IMR-90 (cell line): ENCODE measurements at regions not wholly inside any gene's neighbourhood (a gene's known extent, or its start where the extent isn't known, plus 50 kb on each side); places are given as distances from the start of the nearest gene placed in this dataset.

Experiments used
- ATAC-seq: fragments of 200-7000 bp; cut with Tn5 transposase; 2 replicates; pipeline ENCODE4 v1.9.1; 2020; ENCODE audit warnings: low read depth, mild to moderate bottlenecking, moderate library complexity
- BruUV-seq: library from RNA; stranded (reverse); fragments of 400-500 nt; replicated peaks from 2 replicates; lab custom pipeline; 2021; lab: Mats Ljungman, UMichigan
- CTCF ChIA-PET: fragments of 300-600 bp; formaldehyde crosslinking; extraction: SDS; loops from one replicate; lab custom pipeline; 2021; ENCODE audit warnings: antibody characterized with exemption; lab: Yijun Ruan, JAX
- POLR2A ChIA-PET: fragments of 300-600 bp; sonication (Branson Sonifier 250); formaldehyde crosslinking; loops from one replicate; lab custom pipeline; 2022; ENCODE audit warnings: antibody characterized with exemption; ENCODE audit not compliant: unreplicated experiment; lab: Charles Lee
- DNase-seq: peaks from one replicate; pipeline ENCODE4 v3.0.0; 2013
- H2AFZ ChIP-seq: replicated peaks from 2 replicates; pipeline ENCODE3; 2013; ENCODE audit warnings: low read length, mild to moderate bottlenecking; ENCODE audit not compliant: poor library complexity
- H2AK5ac ChIP-seq: 2 replicates; pipeline ENCODE4 v1.6.1; 2013; ENCODE audit warnings: low read depth, low read length, inconsistent platforms
- H2AK9ac ChIP-seq: replicated peaks from 2 replicates; pipeline ENCODE3; 2013; ENCODE audit warnings: mild to moderate bottlenecking, low read depth, low read length, moderate library complexity; ENCODE audit not compliant: poor library complexity
- H2BK120ac ChIP-seq: 2 replicates; pipeline ENCODE4 v1.6.1; 2013; ENCODE audit warnings: low read depth, low read length, inconsistent platforms
- H2BK15ac ChIP-seq: 3 replicates; pipeline ENCODE4 v1.6.1; 2013; ENCODE audit warnings: low read depth, low read length, inconsistent platforms
- H2BK20ac ChIP-seq: 2 replicates; pipeline ENCODE4 v1.6.1; 2013; ENCODE audit warnings: low read depth, mild to moderate bottlenecking, inconsistent platforms, low read length, moderate library complexity
- H2BK5ac ChIP-seq: 2 replicates; pipeline ENCODE4 v1.6.1; 2013; ENCODE audit warnings: mild to moderate bottlenecking, low read depth, low read length, inconsistent platforms; ENCODE audit not compliant: poor library complexity, severe bottlenecking
- H3K14ac ChIP-seq: replicated peaks from 2 replicates; pipeline ENCODE4 v1.6.1; 2013; ENCODE audit warnings: low read depth, low read length, inconsistent platforms
- H3K18ac ChIP-seq: 2 replicates; pipeline ENCODE4 v1.6.1; 2013; ENCODE audit warnings: low read depth, low read length, control low read depth
- H3K23ac ChIP-seq: 2 replicates; pipeline ENCODE4 v1.6.1; 2013; ENCODE audit warnings: low read depth, low read length, inconsistent platforms
- H3K27ac ChIP-seq: 2 replicates; pipeline ENCODE4 v1.5.1; 2013; ENCODE audit warnings: mild to moderate bottlenecking, control low read depth, low read length; ENCODE audit not compliant: insufficient read depth
- H3K27me3 ChIP-seq: 2 replicates; pipeline ENCODE4 v1.6.1; 2013; ENCODE audit warnings: low read length; ENCODE audit not compliant: control insufficient read depth, insufficient read depth
- H3K36me3 ChIP-seq: 2 replicates; pipeline ENCODE4 v1.6.1; 2013; ENCODE audit warnings: low read length, mixed read lengths; ENCODE audit not compliant: control insufficient read depth, insufficient read depth
- H3K4ac ChIP-seq: 2 replicates; pipeline ENCODE4 v1.6.1; 2013; ENCODE audit warnings: low read depth, low read length, inconsistent platforms
- H3K4me1 ChIP-seq: 2 replicates; pipeline ENCODE4 v1.6.1; 2013; ENCODE audit warnings: low read length, mixed read lengths; ENCODE audit not compliant: control insufficient read depth, insufficient read depth
- H3K4me2 ChIP-seq: 2 replicates; pipeline ENCODE4 v1.6.1; 2013; ENCODE audit warnings: low read depth, mild to moderate bottlenecking, control low read depth, low read length, moderate library complexity
- H3K4me3 ChIP-seq: 2 replicates; pipeline ENCODE4 v1.5.1; 2013; ENCODE audit warnings: low read depth, mild to moderate bottlenecking, control low read depth, low read length, moderate library complexity; ENCODE audit not compliant: insufficient read depth
- H3K56ac ChIP-seq: 2 replicates; pipeline ENCODE4 v1.6.1; 2013; ENCODE audit warnings: low read length, inconsistent platforms; ENCODE audit not compliant: insufficient read depth; ENCODE audit errors: extremely low read depth
- H3K79me1 ChIP-seq, 2 experiments: 2 replicates each; pipeline ENCODE4 v1.6.1; 2013; ENCODE audit warnings: low read length in 2 of 2, inconsistent platforms in 1 of 2, low read depth in 1 of 2
- H3K9ac ChIP-seq: 2 replicates; pipeline ENCODE4 v1.6.1; 2013; ENCODE audit warnings: low read depth, low read length, control low read depth
- H3K9me1 ChIP-seq: 2 replicates; pipeline ENCODE4 v1.6.1; 2013; ENCODE audit warnings: low read length, inconsistent platforms; ENCODE audit not compliant: insufficient read depth
- H3K9me3 ChIP-seq: 2 replicates; pipeline ENCODE4 v1.6.1; 2013; ENCODE audit warnings: low read length; ENCODE audit not compliant: control insufficient read depth, insufficient read depth
- H4K20me1 ChIP-seq: 2 replicates; pipeline ENCODE4 v1.6.1; 2013; ENCODE audit warnings: low read length, inconsistent platforms; ENCODE audit not compliant: insufficient read depth
- H4K5ac ChIP-seq: 2 replicates; pipeline ENCODE4 v1.6.1; 2013; ENCODE audit warnings: mild to moderate bottlenecking, low read depth, low read length, control low read depth
- H4K8ac ChIP-seq, 2 experiments: 2 replicates each; pipeline ENCODE4 v1.6.1; 2013; ENCODE audit warnings: low read depth in 2 of 2, low read length in 2 of 2, control low read depth in 1 of 2, inconsistent platforms in 1 of 2
- H4K91ac ChIP-seq: 2 replicates; pipeline ENCODE4 v1.6.1; 2013; ENCODE audit warnings: low read depth, low read length, inconsistent platforms; ENCODE audit not compliant: insufficient read depth
- BHLHE40 ChIP-seq: fragments of 150-350 bp; IDR thresholded peaks from 2 replicates; pipeline ENCODE4 v1.6.1; 2016; ENCODE audit warnings: mild to moderate bottlenecking, low read depth, low read length
- CEBPB ChIP-seq: IDR thresholded peaks from 2 replicates; pipeline ENCODE4 v1.6.1; 2012; ENCODE audit warnings: low read depth, low read length, improper control_type of control experiment
- CHD1 ChIP-seq: IDR thresholded peaks from 2 replicates; pipeline ENCODE4 v1.6.1; 2012; ENCODE audit warnings: low read depth, low read length, improper control_type of control experiment
- CTCF ChIP-seq: conservative IDR thresholded peaks from 2 replicates; pipeline ENCODE4 v1.5.1; 2012; ENCODE audit warnings: mild to moderate bottlenecking, low read depth, low read length, improper control_type of control experiment
- ELK1 ChIP-seq: fragments of 150-350 bp; IDR thresholded peaks from 2 replicates; pipeline ENCODE4 v1.6.1; 2016; ENCODE audit warnings: low read depth, mild to moderate bottlenecking, low read length, moderate library complexity, borderline replicate concordance
- FOS ChIP-seq: fragments of 150-350 bp; IDR thresholded peaks from 2 replicates; pipeline ENCODE4 v1.6.1; 2016; ENCODE audit warnings: low read depth, low read length
- MAFK ChIP-seq: IDR thresholded peaks from 2 replicates; pipeline ENCODE4 v1.6.1; 2012; ENCODE audit warnings: low read depth, low read length, improper control_type of control experiment
- MAZ ChIP-seq: IDR thresholded peaks from 2 replicates; pipeline ENCODE4 v1.6.1; 2012; ENCODE audit warnings: low read depth, mild to moderate bottlenecking, low read length, improper control_type of control experiment, moderate library complexity, borderline replicate concordance
- MXI1 ChIP-seq: IDR thresholded peaks from 2 replicates; pipeline ENCODE4 v1.6.1; 2012; ENCODE audit warnings: low read depth, mild to moderate bottlenecking, low read length, moderate library complexity, borderline replicate concordance
- NFE2L2 ChIP-seq: fragments of 150-350 bp; IDR thresholded peaks from 2 replicates; pipeline ENCODE4 v1.6.1; 2016; ENCODE audit warnings: low read depth, mild to moderate bottlenecking, low read length
- POLR2A ChIP-seq: IDR thresholded peaks from 2 replicates; pipeline ENCODE4 v1.6.1; 2012; ENCODE audit warnings: mild to moderate bottlenecking, low read depth, low read length
- RAD21 ChIP-seq: IDR thresholded peaks from 2 replicates; pipeline ENCODE4 v1.6.1; 2012; ENCODE audit warnings: low read length, improper control_type of control experiment
- RCOR1 ChIP-seq: IDR thresholded peaks from 2 replicates; pipeline ENCODE4 v1.6.1; 2012; ENCODE audit warnings: mild to moderate bottlenecking, low read length, improper control_type of control experiment; ENCODE audit not compliant: insufficient replicate concordance
- RFX5 ChIP-seq: IDR thresholded peaks from 2 replicates; pipeline ENCODE4 v1.8.0; 2012; ENCODE audit warnings: low read depth, mild to moderate bottlenecking, low read length, moderate library complexity
- SMC3 ChIP-seq: fragments of 150-350 bp; IDR thresholded peaks from 2 replicates; pipeline ENCODE4 v1.6.1; 2016; ENCODE audit warnings: low read depth, mild to moderate bottlenecking, antibody characterized with exemption, low read length, moderate library complexity
- USF2 ChIP-seq: fragments of 150-350 bp; IDR thresholded peaks from 2 replicates; pipeline ENCODE4 v1.6.1; 2017; ENCODE audit warnings: mild to moderate bottlenecking, antibody characterized with exemption, low read length, low read depth
- WGBS, 2 experiments: methylation state at CpG; one replicate each; pipeline versions ENCODE4 v1.1.5 to v1.1.7; 2013; ENCODE audit warnings: missing lambda C conversion rate in 2 of 2; ENCODE audit not compliant: insufficient read length in 1 of 2; ENCODE audit errors: extremely low coverage in 2 of 2; 5-methylcytosine and 5-hydroxymethylcytosine counted together
- dilution Hi-C: fragments of 300-500 bp; cut with HindIII; formaldehyde crosslinking; loops from one replicate; pipeline ENCODE4 v1.14.3; 2018; ENCODE audit warnings: low sequenced_read_pairs; ENCODE audit not compliant: unreplicated experiment
- in situ Hi-C: fragments of 300-500 bp; cut with MboI; formaldehyde crosslinking; loops from 3 replicates; pipeline ENCODE4 v1.14.3; 2019; ENCODE audit warnings: low sequenced_read_pairs, inconsistent platforms, mixed read lengths
- intact Hi-C: fragments of 100-400 bp; cut with micrococcal nuclease; formaldehyde crosslinking; loops from 2 replicates; pipeline ENCODE4 v1.10.0; 2022

GRCh38 chr6:71722736-71723135 is 163.6 kb upstream of the RIMS1 start:
- no peak overlapping the region for H4K5ac ChIP-seq
- H3K27me3 ChIP-seq: no peaks in the 10 kb centered on the region
- no peak overlapping the region for H3K9ac ChIP-seq
- no TSS peak for BruUV-seq
- dilution Hi-C loops: no loop called here
- in situ Hi-C loops: no loop called here
- ATAC-seq (no peak), DNase-seq (no peak)
- H2AFZ ChIP-seq: no peak overlapping the region
- CTCF ChIA-PET: no interaction called here
- no peaks in the 10 kb centered on the region for H3K9me3 ChIP-seq
- H3K9me1 ChIP-seq: no peaks in the 10 kb centered on the region
- no peaks in the 10 kb centered on the region for H3K79me1 ChIP-seq
- H3K4me1 ChIP-seq: no peaks in the 10 kb centered on the region
- no peak overlapping the region for H2BK5ac ChIP-seq
- H4K8ac ChIP-seq: no peak overlapping the region
- no peak overlapping the region for H3K18ac ChIP-seq
- no peak overlapping the region for H3K4me3 ChIP-seq
- no peak overlapping the region for H3K4ac ChIP-seq
- no peak overlapping the region for H2BK120ac ChIP-seq
- no peak overlapping the region for H2AK9ac ChIP-seq
- H3K27ac ChIP-seq: no peak overlapping the region
- POLR2A ChIA-PET: no interaction called here
- H2BK15ac ChIP-seq: no peak overlapping the region
- TF ChIP-seq MXI1 (no peak), RFX5 (no peak), POLR2A (no peak), MAFK (no peak), RCOR1 (no peak), CEBPB (no peak), MAZ (no peak), FOS (no peak), CTCF (no peak), BHLHE40 (no peak), RAD21 (no peak), NFE2L2 (no peak), USF2 (no peak), SMC3 (no peak), ELK1 (no peak), CHD1 (no peak)
- H3K4me2 ChIP-seq: no peak overlapping the region
- no peak overlapping the region for H4K91ac ChIP-seq
- H2BK20ac ChIP-seq: no peak overlapping the region
- no peak overlapping the region for H3K23ac ChIP-seq
- intact Hi-C loops: no loop called here
- no CpG with 5 or more reads among the region's 2 CpGs for WGBS, 2 experiments
- no peak overlapping the region for H3K14ac ChIP-seq
- no peaks in the 10 kb centered on the region for H4K20me1 ChIP-seq
- no peak overlapping the region for H3K56ac ChIP-seq
- no peak overlapping the region for H2AK5ac ChIP-seq
- no peaks in the 10 kb centered on the region for H3K36me3 ChIP-seq
